Left ventricle myocardium inferior (tissue), 1 donor: ENCODE measurements at regions not wholly inside any gene's neighbourhood (a gene's known extent, or its start where the extent isn't known, plus 50 kb on each side); places are given as distances from the start of the nearest gene placed in this dataset.
"Not testable (repeated sequence)": the region's sequence is repeated elsewhere in the genome, so short reads cannot be mapped to it uniquely, and the experiment has no call there.

ENCODE experiments used
- DNase-seq: peaks from one replicate; pipeline ENCODE4 v3.0.0-alpha.2; 2020
- H3K27ac ChIP-seq: fragments of 200-600 bp; replicated peaks from 2 replicates; pipeline ENCODE4 v1.8.0; 2021
- H3K27me3 ChIP-seq: fragments of 200-600 bp; 2 replicates; pipeline ENCODE4 v1.8.0; 2021; ENCODE audit warnings: low read depth
- H3K36me3 ChIP-seq: fragments of 200-600 bp; 2 replicates; pipeline ENCODE4 v1.8.0; 2021
- H3K4me1 ChIP-seq: fragments of 200-600 bp; 2 replicates; pipeline ENCODE4 v1.8.0; 2021
- H3K4me3 ChIP-seq: fragments of 200-600 bp; 2 replicates; pipeline ENCODE4 v1.8.0; 2021; ENCODE audit warnings: mild to moderate bottlenecking, moderate library complexity
- H3K9me3 ChIP-seq: fragments of 200-600 bp; replicated peaks from 2 replicates; pipeline ENCODE4 v1.8.0; 2021
- CTCF ChIP-seq: fragments of 200-600 bp; IDR thresholded peaks from 2 replicates; pipeline ENCODE4 v1.8.0; 2021; ENCODE audit warnings: antibody characterized with exemption, mild to moderate bottlenecking, borderline replicate concordance
- intact Hi-C: fragments of 100-400 bp; cut with micrococcal nuclease; formaldehyde crosslinking; loops from one replicate; pipeline ENCODE4 v1.11.0; 2022
- donor health status: DM: no; HTN: yes; CAD: no; lungs with severe emphysema.

- H3K4me3 ChIP-seq: no peak overlapping the region
- no peak overlapping the region for H3K27ac ChIP-seq
- no peaks in the 10 kb centered on the region for H3K36me3 ChIP-seq
- no peak for DNase-seq
- TF ChIP-seq CTCF: no peak
- no peaks in the 10 kb centered on the region for H3K9me3 ChIP-seq
- intact Hi-C loops: no loop called here
- no peaks in the 10 kb centered on the region for H3K4me1 ChIP-seq
- H3K27me3 ChIP-seq: no peaks in the 10 kb centered on the region
Measured at GRCh38 chrX:114050075-114050796, 533.6 kb upstream of the HTR2C start.

GRCh38 chrX:114049063-114049462, 534.8 kb upstream of the HTR2C start:
- DNase-seq: no peak
- H3K4me3 ChIP-seq: no peak overlapping the region
- no peaks in the 10 kb centered on the region for H3K4me1 ChIP-seq
- H3K27ac ChIP-seq: no peak overlapping the region
- intact Hi-C loops: no loop called here
- H3K36me3 ChIP-seq: no peaks in the 10 kb centered on the region
- no peak for TF ChIP-seq CTCF
- H3K9me3 ChIP-seq: no peaks in the 10 kb centered on the region
- no peaks in the 10 kb centered on the region for H3K27me3 ChIP-seq

- Histone ChIP-seq H3K9me3 (no peaks in the 10 kb centered on the region), H3K27me3 (no peaks in the 10 kb centered on the region), H3K4me1 (no peaks in the 10 kb centered on the region), H3K27ac (no peak overlapping the region), H3K4me3 (no peak overlapping the region), H3K36me3 (no peaks in the 10 kb centered on the region)
- intact Hi-C loops: no loop called here
- no peak for TF ChIP-seq CTCF
- no peak for DNase-seq
Measured at GRCh38 chrX:114047558-114047957, 536.3 kb upstream of the HTR2C start.

GRCh38 chrX:114046695-114047279, 537.1 kb upstream of the HTR2C start:
- no peaks in the 10 kb centered on the region for H3K36me3 ChIP-seq
- H3K4me1 ChIP-seq: no peaks in the 10 kb centered on the region
- H3K4me3 ChIP-seq: no peak overlapping the region
- no peak overlapping the region for H3K27ac ChIP-seq
- no peaks in the 10 kb centered on the region for H3K9me3 ChIP-seq
- no peak for DNase-seq
- no peaks in the 10 kb centered on the region for H3K27me3 ChIP-seq
- intact Hi-C loops: no loop called here
- no peak for TF ChIP-seq CTCF

- intact Hi-C loops, H3K27me3 ChIP-seq, H3K27ac ChIP-seq, DNase-seq, H3K36me3 ChIP-seq, H3K4me3 ChIP-seq, H3K9me3 ChIP-seq, H3K4me1 ChIP-seq: not testable (repeated sequence)
Measured at GRCh38 chrX:114041470-114041869, 542.4 kb upstream of the HTR2C start.

GRCh38 chrX:114040661-114041269, 543.1 kb upstream of the HTR2C start:
- H3K27me3 ChIP-seq, intact Hi-C loops, H3K4me1 ChIP-seq: not testable (repeated sequence)

GRCh38 chrX:114040111-114040510, 543.8 kb upstream of the HTR2C start:
- H3K36me3 ChIP-seq, DNase-seq, H3K9me3 ChIP-seq, H3K4me1 ChIP-seq, H3K27ac ChIP-seq, H3K4me3 ChIP-seq, H3K27me3 ChIP-seq, intact Hi-C loops: not testable (repeated sequence)

More at GRCh38 chrX:114040661-114041269, 543.1 kb upstream of the HTR2C start:
- H3K9me3 ChIP-seq, H3K27ac ChIP-seq, H3K4me3 ChIP-seq, H3K36me3 ChIP-seq, DNase-seq: not testable (repeated sequence)
